Heart left ventricle (tissue), 16 donors: ENCODE measurements at regions not wholly inside any gene's neighbourhood (a gene's known extent, or its start where the extent isn't known, plus 50 kb on each side); places are given as distances from the start of the nearest gene placed in this dataset.

Experiments used
- ATAC-seq, 4 donors: fragments of 200-7000 bp; cut with Tn5 transposase; one replicate each; pipeline ENCODE4 v1.9.1; 2020 to 2022; ENCODE audit warnings: moderate library complexity in 4 of 4, mild to moderate bottlenecking in 3 of 4, moderate number of reproducible peaks in 1 of 4
- DNase-seq, 5 donors: peaks; one replicate each; pipeline ENCODE4 v3.0.0-alpha.2; 2020
- H3K27ac ChIP-seq, 12 donors: fragments of 200-600 bp; sonication (generic) in 4 of 12; one replicate each; pipeline versions ENCODE4 v1.5.0 to v1.8.0; 2016 to 2022; ENCODE audit warnings: mild to moderate bottlenecking in 2 of 12
- H3K27me3 ChIP-seq, 9 donors: fragments of 200-600 bp; sonication (generic) in 2 of 9; one replicate each; pipeline versions ENCODE4 v1.5.1 to v1.8.0; 2016 to 2022; ENCODE audit warnings: mild to moderate bottlenecking in 3 of 9
- H3K36me3 ChIP-seq, 9 donors: fragments of 200-600 bp; sonication (generic) in 2 of 9; one replicate each; pipeline versions ENCODE4 v1.5.0 to v1.8.0; 2018 to 2022; ENCODE audit warnings: mild to moderate bottlenecking in 2 of 9
- H3K4me1 ChIP-seq, 12 donors: fragments of 200-600 bp; sonication (generic) in 4 of 12; one replicate each; pipeline versions ENCODE4 v1.5.0 to v1.8.0; 2016 to 2022; ENCODE audit warnings: mild to moderate bottlenecking in 3 of 12
- H3K4me3 ChIP-seq, 12 donors: fragments of 200-600 bp; sonication (generic) in 4 of 12; one replicate each; pipeline versions ENCODE4 v1.5.0 to v1.8.0; 2017 to 2022; ENCODE audit warnings: mild to moderate bottlenecking in 9 of 12, moderate library complexity in 4 of 12
- H3K9me3 ChIP-seq, 12 donors: fragments of 200-600 bp; sonication (generic) in 4 of 12; one replicate each; pipeline versions ENCODE4 v1.5.0 to v1.8.0; 2016 to 2022; ENCODE audit warnings: mild to moderate bottlenecking in 1 of 12
- CTCF ChIP-seq, 12 donors: fragments of 200-600 bp; sonication (generic) in 4 of 12; IDR thresholded peaks; one replicate each; pipeline versions ENCODE4 v1.5.0 to v1.8.0; 2018 to 2022; ENCODE audit warnings: antibody characterized with exemption in 12 of 12, mild to moderate bottlenecking in 5 of 12
- POLR2A ChIP-seq, 2 donors: fragments of 450-650 bp; IDR thresholded peaks; one replicate each; pipeline ENCODE4 v1.6.1; 2017; ENCODE audit warnings: antibody characterized with exemption in 2 of 2, mild to moderate bottlenecking in 2 of 2, moderate library complexity in 2 of 2
- WGBS, 4 donors: extraction: QIAGEN DNeasy Blood & Tissue Kit in 2 of 4; methylation state at CpG; one replicate each; pipeline versions ENCODE4 v1.1.5 to v1.1.7; 2013 to 2018; 5-methylcytosine and 5-hydroxymethylcytosine counted together
- intact Hi-C, 10 donors: fragments of 100-400 bp; cut with DNase I; formaldehyde crosslinking; loops; one replicate each; pipeline versions ENCODE4 v1.11.1 to v1.14.2; 2022
- donor health status: ischemic (EF 13 %, LVEDD 7.1; RV severe dilation, severe dysfunction).
- donor health status: healthy with polysubstance abuse.
- donor health status: DM: no; HTN: yes; CAD: no.
- donor health status: DM: no; HTN: no; CAD: no.
- donor health status: ischemic (EF 25% LVEDD 6.9; RV normal size, moderate dysfunction).
- donor health status: ischemic (EF 25% LVEDD 5.7; RV mildly dilated, moderate dysfunction).
- donor health status: healthy.
- donor health status: DM: yes; HTN: yes; CAD: no.
- donor health status: ischemic (EF 35%, LVEDD 5.7; RV mildly dilated, moderate dysfunction).
- donor health status: nonischemic (EF 11% LVEDD 7.7; RV severe dilation, severe dysfunction).
- donor health status: DM: yes; HTN: yes; CAD: no.
- donor health status: PGD.
- donor health status: ischemic (EF 29% LVEDD 5.4; RV normal size, mild dysfunction).
- donor health status: nonischemic (EF 23%, LVEDD 6.1; RV moderate dilation, normal function).

GRCh38 chr3:78347176-78347575 lies 1307.3 kb downstream of the ROBO2 start:
- ATAC-seq (no peak), DNase-seq (no peak)
- H3K36me3 ChIP-seq, result no peaks in the 10 kb centered on the region
- H3K27ac ChIP-seq, result no peak overlapping the region
- no peaks in the 10 kb centered on the region for H3K9me3 ChIP-seq
- 63 to 74% (median 68%) methylated on average over 2 of the region's 2 CpGs for WGBS, 4 donors
- no peaks in the 10 kb centered on the region for H3K27me3 ChIP-seq
- TF ChIP-seq CTCF (IDR thresholded peaks at IDR 0.05), result no peak
- no peak for TF ChIP-seq POLR2A (IDR thresholded peaks at IDR 0.05)
- H3K4me1 ChIP-seq, result no peaks in the 10 kb centered on the region
- H3K4me3 ChIP-seq, result no peak overlapping the region
- intact Hi-C loops, result no loop called here

- Histone ChIP-seq H3K27me3 (no peaks in the 10 kb centered on the region), H3K4me3 (no peak overlapping the region), H3K9me3 (no peaks in the 10 kb centered on the region), H3K4me1 (no peaks in the 10 kb centered on the region), H3K36me3 (no peaks in the 10 kb centered on the region), H3K27ac (no peak overlapping the region)
- intact Hi-C loops, result no loop called here
- ATAC-seq (no peak), DNase-seq (no peak)
- 76 to 88% (median 81%) methylated on average over 3 of the region's 3 CpGs for WGBS, 4 donors
- TF ChIP-seq POLR2A (IDR thresholded peaks at IDR 0.05) (no peak), CTCF (IDR thresholded peaks at IDR 0.05) (no peak)
Observed at GRCh38 chr3:78348664-78349063, 1308.8 kb downstream of the ROBO2 start.

- TF ChIP-seq POLR2A (IDR thresholded peaks at IDR 0.05) (no peak), CTCF (IDR thresholded peaks at IDR 0.05) (no peak)
- intact Hi-C loops, result no loop called here
- H3K4me3 ChIP-seq, result no peak overlapping the region
- peaks cover 0 to 3% (median 0%) of the 10 kb centered on the region in 12 donors for H3K9me3 ChIP-seq
- H3K36me3 ChIP-seq, result no peaks in the 10 kb centered on the region
- H3K4me1 ChIP-seq, result no peaks in the 10 kb centered on the region
- H3K27ac ChIP-seq, result no peak overlapping the region
- no peaks in the 10 kb centered on the region for H3K27me3 ChIP-seq
- ATAC-seq (no peak), DNase-seq (no peak)
- 65 to 98% (median 96%) methylated on average over 2 of the region's 2 CpGs for WGBS, 4 donors
Observed at GRCh38 chr3:78349571-78349970, 1309.7 kb downstream of the ROBO2 start.

DNA sequence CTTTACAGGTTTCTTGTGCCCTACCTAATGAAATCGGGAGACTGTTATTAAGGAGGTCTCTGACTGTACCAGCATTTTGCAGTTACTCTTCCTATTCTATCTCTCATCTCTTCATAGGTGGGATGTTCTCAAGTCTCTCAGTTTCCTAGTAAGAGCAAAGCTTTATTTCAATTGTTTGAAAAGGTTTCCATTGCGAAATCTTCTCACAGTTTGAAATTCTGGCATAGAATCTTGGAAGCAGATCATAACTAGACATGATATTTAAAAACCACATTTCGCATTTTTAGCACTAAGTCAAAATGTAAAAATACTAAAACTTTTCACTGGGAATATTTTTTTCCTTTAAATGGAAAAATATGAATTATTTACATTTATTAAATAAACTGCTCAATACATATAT lies 1311.4 kb downstream of the ROBO2 start:
- intact Hi-C loops, result no loop called here
- Histone ChIP-seq H3K27ac (no peak overlapping the region), H3K36me3 (no peaks in the 10 kb centered on the region), H3K9me3 (peaks cover 0 to 3% (median 0%) of the 10 kb centered on the region in 12 donors), H3K4me1 (no peaks in the 10 kb centered on the region), H3K27me3 (no peaks in the 10 kb centered on the region), H3K4me3 (no peak overlapping the region)
- no peak for ATAC-seq
- DNase-seq, result no peak
- TF ChIP-seq POLR2A (IDR thresholded peaks at IDR 0.05) (no peak), CTCF (IDR thresholded peaks at IDR 0.05) (no peak)
- WGBS, 4 donors, result 82 to 91% (median 90%) methylated on average over 3 of the region's 3 CpGs
